IMR-90 (cell line): ENCODE measurements at regions not wholly inside any gene's neighbourhood (a gene's known extent, or its start where the extent isn't known, plus 50 kb on each side); places are given as distances from the start of the nearest gene placed in this dataset.

Experiments
- ATAC-seq: fragments of 200-7000 bp; cut with Tn5 transposase; 2 replicates; pipeline ENCODE4 v1.9.1; 2020; ENCODE audit warnings: low read depth, mild to moderate bottlenecking, moderate library complexity
- BruUV-seq: library from RNA; stranded (reverse); fragments of 400-500 nt; replicated peaks from 2 replicates; lab custom pipeline; 2021; lab: Mats Ljungman, UMichigan
- CTCF ChIA-PET: fragments of 300-600 bp; formaldehyde crosslinking; extraction: SDS; loops from one replicate; lab custom pipeline; 2021; ENCODE audit warnings: antibody characterized with exemption; lab: Yijun Ruan, JAX
- POLR2A ChIA-PET: fragments of 300-600 bp; sonication (Branson Sonifier 250); formaldehyde crosslinking; loops from one replicate; lab custom pipeline; 2022; ENCODE audit warnings: antibody characterized with exemption; ENCODE audit not compliant: unreplicated experiment; lab: Charles Lee
- DNase-seq: peaks from one replicate; pipeline ENCODE4 v3.0.0; 2013
- H2AFZ ChIP-seq: replicated peaks from 2 replicates; pipeline ENCODE3; 2013; ENCODE audit warnings: low read length, mild to moderate bottlenecking; ENCODE audit not compliant: poor library complexity
- H2AK5ac ChIP-seq: 2 replicates; pipeline ENCODE4 v1.6.1; 2013; ENCODE audit warnings: low read depth, low read length, inconsistent platforms
- H2AK9ac ChIP-seq: replicated peaks from 2 replicates; pipeline ENCODE3; 2013; ENCODE audit warnings: mild to moderate bottlenecking, low read depth, low read length, moderate library complexity; ENCODE audit not compliant: poor library complexity
- H2BK120ac ChIP-seq: 2 replicates; pipeline ENCODE4 v1.6.1; 2013; ENCODE audit warnings: low read depth, low read length, inconsistent platforms
- H2BK15ac ChIP-seq: 3 replicates; pipeline ENCODE4 v1.6.1; 2013; ENCODE audit warnings: low read depth, low read length, inconsistent platforms
- H2BK20ac ChIP-seq: 2 replicates; pipeline ENCODE4 v1.6.1; 2013; ENCODE audit warnings: low read depth, mild to moderate bottlenecking, inconsistent platforms, low read length, moderate library complexity
- H2BK5ac ChIP-seq: 2 replicates; pipeline ENCODE4 v1.6.1; 2013; ENCODE audit warnings: mild to moderate bottlenecking, low read depth, low read length, inconsistent platforms; ENCODE audit not compliant: poor library complexity, severe bottlenecking
- H3K14ac ChIP-seq: replicated peaks from 2 replicates; pipeline ENCODE4 v1.6.1; 2013; ENCODE audit warnings: low read depth, low read length, inconsistent platforms
- H3K18ac ChIP-seq: 2 replicates; pipeline ENCODE4 v1.6.1; 2013; ENCODE audit warnings: low read depth, low read length, control low read depth
- H3K23ac ChIP-seq: 2 replicates; pipeline ENCODE4 v1.6.1; 2013; ENCODE audit warnings: low read depth, low read length, inconsistent platforms
- H3K27ac ChIP-seq: 2 replicates; pipeline ENCODE4 v1.5.1; 2013; ENCODE audit warnings: mild to moderate bottlenecking, control low read depth, low read length; ENCODE audit not compliant: insufficient read depth
- H3K27me3 ChIP-seq: 2 replicates; pipeline ENCODE4 v1.6.1; 2013; ENCODE audit warnings: low read length; ENCODE audit not compliant: control insufficient read depth, insufficient read depth
- H3K36me3 ChIP-seq: 2 replicates; pipeline ENCODE4 v1.6.1; 2013; ENCODE audit warnings: low read length, mixed read lengths; ENCODE audit not compliant: control insufficient read depth, insufficient read depth
- H3K4ac ChIP-seq: 2 replicates; pipeline ENCODE4 v1.6.1; 2013; ENCODE audit warnings: low read depth, low read length, inconsistent platforms
- H3K4me1 ChIP-seq: 2 replicates; pipeline ENCODE4 v1.6.1; 2013; ENCODE audit warnings: low read length, mixed read lengths; ENCODE audit not compliant: control insufficient read depth, insufficient read depth
- H3K4me2 ChIP-seq: 2 replicates; pipeline ENCODE4 v1.6.1; 2013; ENCODE audit warnings: low read depth, mild to moderate bottlenecking, control low read depth, low read length, moderate library complexity
- H3K4me3 ChIP-seq: 2 replicates; pipeline ENCODE4 v1.5.1; 2013; ENCODE audit warnings: low read depth, mild to moderate bottlenecking, control low read depth, low read length, moderate library complexity; ENCODE audit not compliant: insufficient read depth
- H3K56ac ChIP-seq: 2 replicates; pipeline ENCODE4 v1.6.1; 2013; ENCODE audit warnings: low read length, inconsistent platforms; ENCODE audit not compliant: insufficient read depth; ENCODE audit errors: extremely low read depth
- H3K79me1 ChIP-seq, 2 experiments: 2 replicates each; pipeline ENCODE4 v1.6.1; 2013; ENCODE audit warnings: low read length in 2 of 2, inconsistent platforms in 1 of 2, low read depth in 1 of 2
- H3K9ac ChIP-seq: 2 replicates; pipeline ENCODE4 v1.6.1; 2013; ENCODE audit warnings: low read depth, low read length, control low read depth
- H3K9me1 ChIP-seq: 2 replicates; pipeline ENCODE4 v1.6.1; 2013; ENCODE audit warnings: low read length, inconsistent platforms; ENCODE audit not compliant: insufficient read depth
- H3K9me3 ChIP-seq: 2 replicates; pipeline ENCODE4 v1.6.1; 2013; ENCODE audit warnings: low read length; ENCODE audit not compliant: control insufficient read depth, insufficient read depth
- H4K20me1 ChIP-seq: 2 replicates; pipeline ENCODE4 v1.6.1; 2013; ENCODE audit warnings: low read length, inconsistent platforms; ENCODE audit not compliant: insufficient read depth
- H4K5ac ChIP-seq: 2 replicates; pipeline ENCODE4 v1.6.1; 2013; ENCODE audit warnings: mild to moderate bottlenecking, low read depth, low read length, control low read depth
- H4K8ac ChIP-seq, 2 experiments: 2 replicates each; pipeline ENCODE4 v1.6.1; 2013; ENCODE audit warnings: low read depth in 2 of 2, low read length in 2 of 2, control low read depth in 1 of 2, inconsistent platforms in 1 of 2
- H4K91ac ChIP-seq: 2 replicates; pipeline ENCODE4 v1.6.1; 2013; ENCODE audit warnings: low read depth, low read length, inconsistent platforms; ENCODE audit not compliant: insufficient read depth
- FOS ChIP-seq: fragments of 150-350 bp; IDR thresholded peaks from 2 replicates; pipeline ENCODE4 v1.6.1; 2016; ENCODE audit warnings: low read depth, low read length
- MAFK ChIP-seq: IDR thresholded peaks from 2 replicates; pipeline ENCODE4 v1.6.1; 2012; ENCODE audit warnings: low read depth, low read length, improper control_type of control experiment
- MAZ ChIP-seq: IDR thresholded peaks from 2 replicates; pipeline ENCODE4 v1.6.1; 2012; ENCODE audit warnings: low read depth, mild to moderate bottlenecking, low read length, improper control_type of control experiment, moderate library complexity, borderline replicate concordance
- MXI1 ChIP-seq: IDR thresholded peaks from 2 replicates; pipeline ENCODE4 v1.6.1; 2012; ENCODE audit warnings: low read depth, mild to moderate bottlenecking, low read length, moderate library complexity, borderline replicate concordance
- NFE2L2 ChIP-seq: fragments of 150-350 bp; IDR thresholded peaks from 2 replicates; pipeline ENCODE4 v1.6.1; 2016; ENCODE audit warnings: low read depth, mild to moderate bottlenecking, low read length
- POLR2A ChIP-seq: IDR thresholded peaks from 2 replicates; pipeline ENCODE4 v1.6.1; 2012; ENCODE audit warnings: mild to moderate bottlenecking, low read depth, low read length
- RAD21 ChIP-seq: IDR thresholded peaks from 2 replicates; pipeline ENCODE4 v1.6.1; 2012; ENCODE audit warnings: low read length, improper control_type of control experiment
- SMC3 ChIP-seq: fragments of 150-350 bp; IDR thresholded peaks from 2 replicates; pipeline ENCODE4 v1.6.1; 2016; ENCODE audit warnings: low read depth, mild to moderate bottlenecking, antibody characterized with exemption, low read length, moderate library complexity
- USF2 ChIP-seq: fragments of 150-350 bp; IDR thresholded peaks from 2 replicates; pipeline ENCODE4 v1.6.1; 2017; ENCODE audit warnings: mild to moderate bottlenecking, antibody characterized with exemption, low read length, low read depth
- WGBS, 2 experiments: methylation state at CpG; one replicate each; pipeline versions ENCODE4 v1.1.5 to v1.1.7; 2013; ENCODE audit warnings: missing lambda C conversion rate in 2 of 2; ENCODE audit not compliant: insufficient read length in 1 of 2; ENCODE audit errors: extremely low coverage in 2 of 2; 5-methylcytosine and 5-hydroxymethylcytosine counted together
- dilution Hi-C: fragments of 300-500 bp; cut with HindIII; formaldehyde crosslinking; loops from one replicate; pipeline ENCODE4 v1.14.3; 2018; ENCODE audit warnings: low sequenced_read_pairs; ENCODE audit not compliant: unreplicated experiment
- in situ Hi-C: fragments of 300-500 bp; cut with MboI; formaldehyde crosslinking; loops from 3 replicates; pipeline ENCODE4 v1.14.3; 2019; ENCODE audit warnings: low sequenced_read_pairs, inconsistent platforms, mixed read lengths
- intact Hi-C: fragments of 100-400 bp; cut with micrococcal nuclease; formaldehyde crosslinking; loops from 2 replicates; pipeline ENCODE4 v1.10.0; 2022

DNA sequence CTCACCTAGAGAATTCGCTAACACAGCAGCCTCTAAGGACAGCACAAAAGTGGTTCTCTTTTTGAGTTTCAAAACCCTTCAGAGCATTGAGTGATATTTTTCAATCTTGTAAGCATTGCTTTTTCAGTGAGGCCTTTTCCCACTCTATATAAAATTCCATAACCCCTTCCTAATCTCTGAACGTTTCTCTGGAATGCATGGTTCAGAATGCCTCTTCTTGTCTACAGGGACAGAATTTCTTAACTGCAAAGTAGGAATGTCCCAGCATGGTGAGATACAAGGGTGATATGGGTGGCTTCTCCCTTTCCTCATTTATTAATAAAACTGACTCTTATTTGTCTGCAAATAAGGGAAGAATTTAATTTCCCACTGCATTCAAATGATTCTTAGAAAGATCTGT, 377.9 kb downstream of the LTN1 start:
- Histone ChIP-seq H3K9me1 (peaks cover 3% of the 10 kb centered on the region; the same call in 1 of the 2 replicates), H2BK5ac (peak overlapping the region; percentile 91), H3K4ac (peak overlapping the region; percentile 33; the same call in 1 of the 2 replicates), H2BK15ac (peak overlapping the region; percentile 34; the same call in 2 of the 3 replicates), H3K27ac (no peak overlapping the region), H3K9ac (no peak overlapping the region), H3K4me1 (no peaks in the 10 kb centered on the region; the same call in 1 of the 2 replicates), H4K8ac (peak overlapping the region; percentile 13 to 59; a peak in 2 of 4 replicates), H2AK9ac (no peak overlapping the region), H3K56ac (peak overlapping the region; percentile 63; the same call in 1 of the 2 replicates), H2BK120ac (peak overlapping the region; percentile 54), H3K23ac (peak overlapping the region; percentile 37; the same call in 1 of the 2 replicates), H2BK20ac (peak overlapping the region; percentile 57; the same call in 1 of the 2 replicates), H3K79me1 (no peaks in the 10 kb centered on the region), H4K20me1 (no peaks in the 10 kb centered on the region), H3K9me3 (no peaks in the 10 kb centered on the region), H3K18ac (peak overlapping the region; percentile 64; the same call in 1 of the 2 replicates), H3K4me3 (no peak overlapping the region), H3K27me3 (no peaks in the 10 kb centered on the region), H3K14ac (peak overlapping the region; percentile 43; the same call in 1 of the 2 replicates), H3K4me2 (no peak overlapping the region), H2AK5ac (peak overlapping the region; percentile 68; the same call in 1 of the 2 replicates), H3K36me3 (no peaks in the 10 kb centered on the region), H4K5ac (peak overlapping the region; percentile 12; the same call in 1 of the 2 replicates), H2AFZ (no peak overlapping the region), H4K91ac (0 out of 2 replicates have a peak overlapping the region, but pooled peaks have one; percentile 28)
- no peak for TF ChIP-seq MAZ
- TF ChIP-seq NFE2L2 = no peak
- TF ChIP-seq MXI1 = no peak
- TF ChIP-seq SMC3 = no peak
- TF ChIP-seq MAFK = no peak
- no peak for TF ChIP-seq USF2
- TF ChIP-seq POLR2A = no peak
- no peak for TF ChIP-seq RAD21
- no peak for TF ChIP-seq FOS
- WGBS, 2 experiments = 100% methylated on average over 1 of the region's 2 CpGs; no CpG with 5 or more reads in 1 of the 2 experiments
- CTCF ChIA-PET = no interaction called here
- in situ Hi-C loops (no loop called here), dilution Hi-C loops (no loop called here), intact Hi-C loops (no loop called here)
- BruUV-seq = no TSS peak
- ATAC-seq = peak; percentile 45
- no peak for DNase-seq
- POLR2A ChIA-PET = no interaction called here
